Heart left ventricle (tissue), 16 donors: ENCODE measurements at regions not wholly inside any gene's neighbourhood (a gene's known extent, or its start where the extent isn't known, plus 50 kb on each side); places are given as distances from the start of the nearest gene placed in this dataset.
A peak's percentile ranks its signal among the peaks of the same experiment; 100 is the strongest.

Experiments used
- ATAC-seq, 4 donors: fragments of 200-7000 bp; cut with Tn5 transposase; one replicate each; pipeline ENCODE4 v1.9.1; 2020 to 2022; ENCODE audit warnings: moderate library complexity in 4 of 4, mild to moderate bottlenecking in 3 of 4, moderate number of reproducible peaks in 1 of 4
- DNase-seq, 5 donors: peaks; one replicate each; pipeline ENCODE4 v3.0.0-alpha.2; 2020
- H3K27ac ChIP-seq, 12 donors: fragments of 200-600 bp; sonication (generic) in 4 of 12; one replicate each; pipeline versions ENCODE4 v1.5.0 to v1.8.0; 2016 to 2022; ENCODE audit warnings: mild to moderate bottlenecking in 2 of 12
- H3K27me3 ChIP-seq, 9 donors: fragments of 200-600 bp; sonication (generic) in 2 of 9; one replicate each; pipeline versions ENCODE4 v1.5.1 to v1.8.0; 2016 to 2022; ENCODE audit warnings: mild to moderate bottlenecking in 3 of 9
- H3K36me3 ChIP-seq, 9 donors: fragments of 200-600 bp; sonication (generic) in 2 of 9; one replicate each; pipeline versions ENCODE4 v1.5.0 to v1.8.0; 2018 to 2022; ENCODE audit warnings: mild to moderate bottlenecking in 2 of 9
- H3K4me1 ChIP-seq, 12 donors: fragments of 200-600 bp; sonication (generic) in 4 of 12; one replicate each; pipeline versions ENCODE4 v1.5.0 to v1.8.0; 2016 to 2022; ENCODE audit warnings: mild to moderate bottlenecking in 3 of 12
- H3K4me3 ChIP-seq, 12 donors: fragments of 200-600 bp; sonication (generic) in 4 of 12; one replicate each; pipeline versions ENCODE4 v1.5.0 to v1.8.0; 2017 to 2022; ENCODE audit warnings: mild to moderate bottlenecking in 9 of 12, moderate library complexity in 4 of 12
- H3K9me3 ChIP-seq, 12 donors: fragments of 200-600 bp; sonication (generic) in 4 of 12; one replicate each; pipeline versions ENCODE4 v1.5.0 to v1.8.0; 2016 to 2022; ENCODE audit warnings: mild to moderate bottlenecking in 1 of 12
- CTCF ChIP-seq, 12 donors: fragments of 200-600 bp; sonication (generic) in 4 of 12; IDR thresholded peaks; one replicate each; pipeline versions ENCODE4 v1.5.0 to v1.8.0; 2018 to 2022; ENCODE audit warnings: antibody characterized with exemption in 12 of 12, mild to moderate bottlenecking in 5 of 12
- POLR2A ChIP-seq, 2 donors: fragments of 450-650 bp; IDR thresholded peaks; one replicate each; pipeline ENCODE4 v1.6.1; 2017; ENCODE audit warnings: antibody characterized with exemption in 2 of 2, mild to moderate bottlenecking in 2 of 2, moderate library complexity in 2 of 2
- WGBS, 4 donors: extraction: QIAGEN DNeasy Blood & Tissue Kit in 2 of 4; methylation state at CpG; one replicate each; pipeline versions ENCODE4 v1.1.5 to v1.1.7; 2013 to 2018; 5-methylcytosine and 5-hydroxymethylcytosine counted together
- intact Hi-C, 10 donors: fragments of 100-400 bp; cut with DNase I; formaldehyde crosslinking; loops; one replicate each; pipeline versions ENCODE4 v1.11.1 to v1.14.2; 2022
- donor health status: ischemic (EF 13 %, LVEDD 7.1; RV severe dilation, severe dysfunction).
- donor health status: healthy with polysubstance abuse.
- donor health status: DM: no; HTN: yes; CAD: no.
- donor health status: DM: no; HTN: no; CAD: no.
- donor health status: ischemic (EF 25% LVEDD 6.9; RV normal size, moderate dysfunction).
- donor health status: ischemic (EF 25% LVEDD 5.7; RV mildly dilated, moderate dysfunction).
- donor health status: healthy.
- donor health status: DM: yes; HTN: yes; CAD: no.
- donor health status: ischemic (EF 35%, LVEDD 5.7; RV mildly dilated, moderate dysfunction).
- donor health status: nonischemic (EF 11% LVEDD 7.7; RV severe dilation, severe dysfunction).
- donor health status: DM: yes; HTN: yes; CAD: no.
- donor health status: PGD.
- donor health status: ischemic (EF 29% LVEDD 5.4; RV normal size, mild dysfunction).
- donor health status: nonischemic (EF 23%, LVEDD 6.1; RV moderate dilation, normal function).

GRCh38 chr9:88777498-88778312 lies 213.6 kb upstream of the S1PR3 start:
- no peaks in the 10 kb centered on the region for H3K27me3 ChIP-seq
- peak; percentile 40 to 81 (median 66) for ATAC-seq
- 46 to 59% (median 52%) methylated on average over 12 of the region's 12 CpGs for WGBS, 4 donors

GRCh38 chr9:88781628-88782391 lies 209.5 kb upstream of the S1PR3 start:
- whole genome bisulfite sequencing, 4 donors = 45 to 55% (median 49%) methylated on average over 7 of the region's 7 CpGs
- TF ChIP-seq POLR2A (IDR thresholded peaks at IDR 0.05) (no peak), CTCF (IDR thresholded peaks at IDR 0.05) (peak; percentile 23 to 66 (median 49))
- DNase-seq = peak in 4 of 5 donors; percentile 45 to 69 (median 60)
- peak overlapping the region; percentile 1 to 72 (median 52) for H3K27ac ChIP-seq
- peak; percentile 59 to 84 (median 79) for ATAC-seq
- H3K27me3 ChIP-seq = no peaks in the 10 kb centered on the region
- H3K36me3 ChIP-seq = no peaks in the 10 kb centered on the region
- H3K4me3 ChIP-seq = no peak overlapping the region
- H3K9me3 ChIP-seq = no peaks in the 10 kb centered on the region
- peaks cover 0 to 43% (median 27%) of the 10 kb centered on the region in 12 donors for H3K4me1 ChIP-seq
- intact Hi-C loops = loop anchor here in 9 of 10 donors (2.0 to 10.0 kb wide), 7 partner anchors 57 to 219 kb away; partner anchors contain the start of gene S1PR3 (in 5 of the 9)

More at GRCh38 chr9:88777498-88778312, 213.6 kb upstream of the S1PR3 start:
- H3K9me3 ChIP-seq = no peaks in the 10 kb centered on the region
- H3K27ac ChIP-seq = peak overlapping the region in 11 of 12 donors; percentile 15 to 72 (median 46)
- H3K4me1 ChIP-seq = peaks cover 0 to 56% (median 28%) of the 10 kb centered on the region in 12 donors
- DNase-seq = peak; percentile 65 to 86 (median 77)
- intact Hi-C loops = loop anchor here in 1 of 10 donors (10.0 kb wide), 1 partner anchor 217 kb away; the partner anchor contains the start of gene S1PR3
- TF ChIP-seq POLR2A (IDR thresholded peaks at IDR 0.05) (no peak), CTCF (IDR thresholded peaks at IDR 0.05) (no peak)
- H3K4me3 ChIP-seq = no peak overlapping the region
- no peaks in the 10 kb centered on the region for H3K36me3 ChIP-seq

- ATAC-seq (no peak), DNase-seq (no peak)
- WGBS, 4 donors = 92 to 94% (median 92%) methylated on average over 10 of the region's 10 CpGs
- Histone ChIP-seq H3K9me3 (no peaks in the 10 kb centered on the region), H3K4me1 (peaks cover 0 to 36% (median 21%) of the 10 kb centered on the region in 12 donors), H3K27me3 (no peaks in the 10 kb centered on the region), H3K27ac (peak overlapping the region in 3 of 12 donors; percentile 1 to 72 (median 63)), H3K36me3 (no peaks in the 10 kb centered on the region), H3K4me3 (no peak overlapping the region)
- TF ChIP-seq CTCF (IDR thresholded peaks at IDR 0.05) (no peak), POLR2A (IDR thresholded peaks at IDR 0.05) (no peak)
- intact Hi-C loops = loop anchor here in 9 of 10 donors (2.0 to 10.0 kb wide), 7 partner anchors 58 to 218 kb away; partner anchors contain the start of gene S1PR3 (in 5 of the 9)
These were observed 208.1 kb upstream of the S1PR3 start for GRCh38 chr9:88782931-88783710.
